IMR-90 (cell line): ENCODE measurements at regions not wholly inside any gene's neighbourhood (a gene's known extent, or its start where the extent isn't known, plus 50 kb on each side); places are given as distances from the start of the nearest gene placed in this dataset.

ENCODE experiments used
- ATAC-seq: fragments of 200-7000 bp; cut with Tn5 transposase; 2 replicates; pipeline ENCODE4 v1.9.1; 2020; ENCODE audit warnings: low read depth, mild to moderate bottlenecking, moderate library complexity
- BruUV-seq: library from RNA; stranded (reverse); fragments of 400-500 nt; replicated peaks from 2 replicates; lab custom pipeline; 2021; lab: Mats Ljungman, UMichigan
- CTCF ChIA-PET: fragments of 300-600 bp; formaldehyde crosslinking; extraction: SDS; loops from one replicate; lab custom pipeline; 2021; ENCODE audit warnings: antibody characterized with exemption; lab: Yijun Ruan, JAX
- POLR2A ChIA-PET: fragments of 300-600 bp; sonication (Branson Sonifier 250); formaldehyde crosslinking; loops from one replicate; lab custom pipeline; 2022; ENCODE audit warnings: antibody characterized with exemption; ENCODE audit not compliant: unreplicated experiment; lab: Charles Lee
- DNase-seq: peaks from one replicate; pipeline ENCODE4 v3.0.0; 2013
- H2AFZ ChIP-seq: replicated peaks from 2 replicates; pipeline ENCODE3; 2013; ENCODE audit warnings: low read length, mild to moderate bottlenecking; ENCODE audit not compliant: poor library complexity
- H2AK5ac ChIP-seq: 2 replicates; pipeline ENCODE4 v1.6.1; 2013; ENCODE audit warnings: low read depth, low read length, inconsistent platforms
- H2AK9ac ChIP-seq: replicated peaks from 2 replicates; pipeline ENCODE3; 2013; ENCODE audit warnings: mild to moderate bottlenecking, low read depth, low read length, moderate library complexity; ENCODE audit not compliant: poor library complexity
- H2BK120ac ChIP-seq: 2 replicates; pipeline ENCODE4 v1.6.1; 2013; ENCODE audit warnings: low read depth, low read length, inconsistent platforms
- H2BK15ac ChIP-seq: 3 replicates; pipeline ENCODE4 v1.6.1; 2013; ENCODE audit warnings: low read depth, low read length, inconsistent platforms
- H2BK20ac ChIP-seq: 2 replicates; pipeline ENCODE4 v1.6.1; 2013; ENCODE audit warnings: low read depth, mild to moderate bottlenecking, inconsistent platforms, low read length, moderate library complexity
- H2BK5ac ChIP-seq: 2 replicates; pipeline ENCODE4 v1.6.1; 2013; ENCODE audit warnings: mild to moderate bottlenecking, low read depth, low read length, inconsistent platforms; ENCODE audit not compliant: poor library complexity, severe bottlenecking
- H3K14ac ChIP-seq: replicated peaks from 2 replicates; pipeline ENCODE4 v1.6.1; 2013; ENCODE audit warnings: low read depth, low read length, inconsistent platforms
- H3K18ac ChIP-seq: 2 replicates; pipeline ENCODE4 v1.6.1; 2013; ENCODE audit warnings: low read depth, low read length, control low read depth
- H3K23ac ChIP-seq: 2 replicates; pipeline ENCODE4 v1.6.1; 2013; ENCODE audit warnings: low read depth, low read length, inconsistent platforms
- H3K27ac ChIP-seq: 2 replicates; pipeline ENCODE4 v1.5.1; 2013; ENCODE audit warnings: mild to moderate bottlenecking, control low read depth, low read length; ENCODE audit not compliant: insufficient read depth
- H3K27me3 ChIP-seq: 2 replicates; pipeline ENCODE4 v1.6.1; 2013; ENCODE audit warnings: low read length; ENCODE audit not compliant: control insufficient read depth, insufficient read depth
- H3K36me3 ChIP-seq: 2 replicates; pipeline ENCODE4 v1.6.1; 2013; ENCODE audit warnings: low read length, mixed read lengths; ENCODE audit not compliant: control insufficient read depth, insufficient read depth
- H3K4ac ChIP-seq: 2 replicates; pipeline ENCODE4 v1.6.1; 2013; ENCODE audit warnings: low read depth, low read length, inconsistent platforms
- H3K4me1 ChIP-seq: 2 replicates; pipeline ENCODE4 v1.6.1; 2013; ENCODE audit warnings: low read length, mixed read lengths; ENCODE audit not compliant: control insufficient read depth, insufficient read depth
- H3K4me2 ChIP-seq: 2 replicates; pipeline ENCODE4 v1.6.1; 2013; ENCODE audit warnings: low read depth, mild to moderate bottlenecking, control low read depth, low read length, moderate library complexity
- H3K4me3 ChIP-seq: 2 replicates; pipeline ENCODE4 v1.5.1; 2013; ENCODE audit warnings: low read depth, mild to moderate bottlenecking, control low read depth, low read length, moderate library complexity; ENCODE audit not compliant: insufficient read depth
- H3K56ac ChIP-seq: 2 replicates; pipeline ENCODE4 v1.6.1; 2013; ENCODE audit warnings: low read length, inconsistent platforms; ENCODE audit not compliant: insufficient read depth; ENCODE audit errors: extremely low read depth
- H3K79me1 ChIP-seq, 2 experiments: 2 replicates each; pipeline ENCODE4 v1.6.1; 2013; ENCODE audit warnings: low read length in 2 of 2, inconsistent platforms in 1 of 2, low read depth in 1 of 2
- H3K9ac ChIP-seq: 2 replicates; pipeline ENCODE4 v1.6.1; 2013; ENCODE audit warnings: low read depth, low read length, control low read depth
- H3K9me1 ChIP-seq: 2 replicates; pipeline ENCODE4 v1.6.1; 2013; ENCODE audit warnings: low read length, inconsistent platforms; ENCODE audit not compliant: insufficient read depth
- H3K9me3 ChIP-seq: 2 replicates; pipeline ENCODE4 v1.6.1; 2013; ENCODE audit warnings: low read length; ENCODE audit not compliant: control insufficient read depth, insufficient read depth
- H4K20me1 ChIP-seq: 2 replicates; pipeline ENCODE4 v1.6.1; 2013; ENCODE audit warnings: low read length, inconsistent platforms; ENCODE audit not compliant: insufficient read depth
- H4K5ac ChIP-seq: 2 replicates; pipeline ENCODE4 v1.6.1; 2013; ENCODE audit warnings: mild to moderate bottlenecking, low read depth, low read length, control low read depth
- H4K8ac ChIP-seq, 2 experiments: 2 replicates each; pipeline ENCODE4 v1.6.1; 2013; ENCODE audit warnings: low read depth in 2 of 2, low read length in 2 of 2, control low read depth in 1 of 2, inconsistent platforms in 1 of 2
- H4K91ac ChIP-seq: 2 replicates; pipeline ENCODE4 v1.6.1; 2013; ENCODE audit warnings: low read depth, low read length, inconsistent platforms; ENCODE audit not compliant: insufficient read depth
- BHLHE40 ChIP-seq: fragments of 150-350 bp; IDR thresholded peaks from 2 replicates; pipeline ENCODE4 v1.6.1; 2016; ENCODE audit warnings: mild to moderate bottlenecking, low read depth, low read length
- CEBPB ChIP-seq: IDR thresholded peaks from 2 replicates; pipeline ENCODE4 v1.6.1; 2012; ENCODE audit warnings: low read depth, low read length, improper control_type of control experiment
- CHD1 ChIP-seq: IDR thresholded peaks from 2 replicates; pipeline ENCODE4 v1.6.1; 2012; ENCODE audit warnings: low read depth, low read length, improper control_type of control experiment
- FOS ChIP-seq: fragments of 150-350 bp; IDR thresholded peaks from 2 replicates; pipeline ENCODE4 v1.6.1; 2016; ENCODE audit warnings: low read depth, low read length
- MAZ ChIP-seq: IDR thresholded peaks from 2 replicates; pipeline ENCODE4 v1.6.1; 2012; ENCODE audit warnings: low read depth, mild to moderate bottlenecking, low read length, improper control_type of control experiment, moderate library complexity, borderline replicate concordance
- MXI1 ChIP-seq: IDR thresholded peaks from 2 replicates; pipeline ENCODE4 v1.6.1; 2012; ENCODE audit warnings: low read depth, mild to moderate bottlenecking, low read length, moderate library complexity, borderline replicate concordance
- NFE2L2 ChIP-seq: fragments of 150-350 bp; IDR thresholded peaks from 2 replicates; pipeline ENCODE4 v1.6.1; 2016; ENCODE audit warnings: low read depth, mild to moderate bottlenecking, low read length
- RCOR1 ChIP-seq: IDR thresholded peaks from 2 replicates; pipeline ENCODE4 v1.6.1; 2012; ENCODE audit warnings: mild to moderate bottlenecking, low read length, improper control_type of control experiment; ENCODE audit not compliant: insufficient replicate concordance
- RFX5 ChIP-seq: IDR thresholded peaks from 2 replicates; pipeline ENCODE4 v1.8.0; 2012; ENCODE audit warnings: low read depth, mild to moderate bottlenecking, low read length, moderate library complexity
- SMC3 ChIP-seq: fragments of 150-350 bp; IDR thresholded peaks from 2 replicates; pipeline ENCODE4 v1.6.1; 2016; ENCODE audit warnings: low read depth, mild to moderate bottlenecking, antibody characterized with exemption, low read length, moderate library complexity
- WGBS, 2 experiments: methylation state at CpG; one replicate each; pipeline versions ENCODE4 v1.1.5 to v1.1.7; 2013; ENCODE audit warnings: missing lambda C conversion rate in 2 of 2; ENCODE audit not compliant: insufficient read length in 1 of 2; ENCODE audit errors: extremely low coverage in 2 of 2; 5-methylcytosine and 5-hydroxymethylcytosine counted together
- dilution Hi-C: fragments of 300-500 bp; cut with HindIII; formaldehyde crosslinking; loops from one replicate; pipeline ENCODE4 v1.14.3; 2018; ENCODE audit warnings: low sequenced_read_pairs; ENCODE audit not compliant: unreplicated experiment
- in situ Hi-C: fragments of 300-500 bp; cut with MboI; formaldehyde crosslinking; loops from 3 replicates; pipeline ENCODE4 v1.14.3; 2019; ENCODE audit warnings: low sequenced_read_pairs, inconsistent platforms, mixed read lengths
- intact Hi-C: fragments of 100-400 bp; cut with micrococcal nuclease; formaldehyde crosslinking; loops from 2 replicates; pipeline ENCODE4 v1.10.0; 2022
- TF ChIP-seq, protein P1 (sequence below): conservative IDR thresholded peaks from 2 replicates; pipeline ENCODE4 v1.5.1; 2012; ENCODE audit warnings: mild to moderate bottlenecking, low read depth, low read length, improper control_type of control experiment
- TF ChIP-seq, protein P2 (sequence below): fragments of 150-350 bp; IDR thresholded peaks from 2 replicates; pipeline ENCODE4 v1.6.1; 2016; ENCODE audit warnings: low read depth, mild to moderate bottlenecking, low read length, moderate library complexity, borderline replicate concordance
- TF ChIP-seq, protein P3 (sequence below): fragments of 150-350 bp; IDR thresholded peaks from 2 replicates; pipeline ENCODE4 v1.6.1; 2017; ENCODE audit warnings: mild to moderate bottlenecking, antibody characterized with exemption, low read length, low read depth

DNA sequence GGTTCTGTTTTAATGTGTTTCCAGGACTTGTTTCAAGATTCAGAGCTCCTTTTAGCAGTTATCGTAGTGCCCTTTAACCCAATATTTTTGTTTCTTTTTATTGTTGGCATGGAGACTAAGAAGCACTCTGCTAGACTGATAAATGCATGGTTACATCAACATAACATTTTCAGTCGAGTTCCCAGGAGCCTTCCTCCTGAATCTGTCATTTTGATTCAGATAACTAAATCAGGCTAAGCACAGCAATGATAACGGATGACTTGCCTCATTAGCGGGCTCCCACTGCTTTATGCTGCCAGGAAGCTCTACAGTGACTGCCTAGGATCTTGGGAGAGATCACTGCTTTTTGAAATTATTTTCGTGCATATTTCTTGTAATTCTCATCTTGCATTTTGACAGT is 772.8 kb upstream of the GJE1 start:
- Histone ChIP-seq H3K23ac (no peak overlapping the region), H3K9me3 (no peaks in the 10 kb centered on the region), H4K20me1 (no peaks in the 10 kb centered on the region), H2BK20ac (no peak overlapping the region), H3K79me1 (no peaks in the 10 kb centered on the region), H3K4ac (no peak overlapping the region), H3K4me3 (no peak overlapping the region), H3K27me3 (no peaks in the 10 kb centered on the region), H4K8ac (peak overlapping the region in 1 of 2 experiments; percentile 32; a peak in 1 of 4 replicates), H3K4me2 (no peak overlapping the region), H2AFZ (peak overlapping the region; percentile 70), H3K9ac (no peak overlapping the region), H2BK120ac (no peak overlapping the region), H2AK9ac (no peak overlapping the region), H3K9me1 (no peaks in the 10 kb centered on the region), H3K14ac (0 out of 2 replicates have a peak overlapping the region, but pooled peaks have one; percentile 59), H3K27ac (no peak overlapping the region), H2BK5ac (no peak overlapping the region), H4K5ac (no peak overlapping the region), H4K91ac (no peak overlapping the region), H3K18ac (no peak overlapping the region), H2BK15ac (no peak overlapping the region), H3K56ac (no peak overlapping the region), H3K4me1 (no peaks in the 10 kb centered on the region), H2AK5ac (no peak overlapping the region), H3K36me3 (no peaks in the 10 kb centered on the region)
- intact Hi-C loops: no loop called here
- no peak for ATAC-seq
- TF ChIP-seq MXI1: no peak
- TF ChIP-seq BHLHE40: no peak
- TF ChIP-seq, protein P1, sequence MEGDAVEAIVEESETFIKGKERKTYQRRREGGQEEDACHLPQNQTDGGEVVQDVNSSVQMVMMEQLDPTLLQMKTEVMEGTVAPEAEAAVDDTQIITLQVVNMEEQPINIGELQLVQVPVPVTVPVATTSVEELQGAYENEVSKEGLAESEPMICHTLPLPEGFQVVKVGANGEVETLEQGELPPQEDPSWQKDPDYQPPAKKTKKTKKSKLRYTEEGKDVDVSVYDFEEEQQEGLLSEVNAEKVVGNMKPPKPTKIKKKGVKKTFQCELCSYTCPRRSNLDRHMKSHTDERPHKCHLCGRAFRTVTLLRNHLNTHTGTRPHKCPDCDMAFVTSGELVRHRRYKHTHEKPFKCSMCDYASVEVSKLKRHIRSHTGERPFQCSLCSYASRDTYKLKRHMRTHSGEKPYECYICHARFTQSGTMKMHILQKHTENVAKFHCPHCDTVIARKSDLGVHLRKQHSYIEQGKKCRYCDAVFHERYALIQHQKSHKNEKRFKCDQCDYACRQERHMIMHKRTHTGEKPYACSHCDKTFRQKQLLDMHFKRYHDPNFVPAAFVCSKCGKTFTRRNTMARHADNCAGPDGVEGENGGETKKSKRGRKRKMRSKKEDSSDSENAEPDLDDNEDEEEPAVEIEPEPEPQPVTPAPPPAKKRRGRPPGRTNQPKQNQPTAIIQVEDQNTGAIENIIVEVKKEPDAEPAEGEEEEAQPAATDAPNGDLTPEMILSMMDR: no peak
- TF ChIP-seq MAZ: no peak
- TF ChIP-seq FOS: no peak
- TF ChIP-seq NFE2L2: no peak
- no peak for TF ChIP-seq SMC3
- TF ChIP-seq CEBPB: no peak
- TF ChIP-seq, protein P2, sequence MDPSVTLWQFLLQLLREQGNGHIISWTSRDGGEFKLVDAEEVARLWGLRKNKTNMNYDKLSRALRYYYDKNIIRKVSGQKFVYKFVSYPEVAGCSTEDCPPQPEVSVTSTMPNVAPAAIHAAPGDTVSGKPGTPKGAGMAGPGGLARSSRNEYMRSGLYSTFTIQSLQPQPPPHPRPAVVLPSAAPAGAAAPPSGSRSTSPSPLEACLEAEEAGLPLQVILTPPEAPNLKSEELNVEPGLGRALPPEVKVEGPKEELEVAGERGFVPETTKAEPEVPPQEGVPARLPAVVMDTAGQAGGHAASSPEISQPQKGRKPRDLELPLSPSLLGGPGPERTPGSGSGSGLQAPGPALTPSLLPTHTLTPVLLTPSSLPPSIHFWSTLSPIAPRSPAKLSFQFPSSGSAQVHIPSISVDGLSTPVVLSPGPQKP: no peak
- no peak for TF ChIP-seq RCOR1
- no peak for TF ChIP-seq CHD1
- TF ChIP-seq, protein P3, sequence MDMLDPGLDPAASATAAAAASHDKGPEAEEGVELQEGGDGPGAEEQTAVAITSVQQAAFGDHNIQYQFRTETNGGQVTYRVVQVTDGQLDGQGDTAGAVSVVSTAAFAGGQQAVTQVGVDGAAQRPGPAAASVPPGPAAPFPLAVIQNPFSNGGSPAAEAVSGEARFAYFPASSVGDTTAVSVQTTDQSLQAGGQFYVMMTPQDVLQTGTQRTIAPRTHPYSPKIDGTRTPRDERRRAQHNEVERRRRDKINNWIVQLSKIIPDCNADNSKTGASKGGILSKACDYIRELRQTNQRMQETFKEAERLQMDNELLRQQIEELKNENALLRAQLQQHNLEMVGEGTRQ: no peak
- no peak for TF ChIP-seq RFX5
- dilution Hi-C loops: no loop called here
- ChIA-PET CTCF (interaction anchor here (0.6 kb wide), 1 partner anchor 544 kb away, joined by 5 read pairs; no protein-coding TSS in a partner anchor), POLR2A (no interaction called here)
- 80% methylated on average over 1 of the region's 5 CpGs; no CpG with 5 or more reads in 1 of the 2 experiments for WGBS, 2 experiments
- BruUV-seq: no TSS peak
- in situ Hi-C loops: no loop called here
- no peak for DNase-seq
